ENCODE measurements at regions not wholly inside any gene's neighbourhood (a gene's known extent, or its start where the extent isn't known, plus 50 kb on each side); places are given as distances from the start of the nearest gene placed in this dataset.

DNA sequence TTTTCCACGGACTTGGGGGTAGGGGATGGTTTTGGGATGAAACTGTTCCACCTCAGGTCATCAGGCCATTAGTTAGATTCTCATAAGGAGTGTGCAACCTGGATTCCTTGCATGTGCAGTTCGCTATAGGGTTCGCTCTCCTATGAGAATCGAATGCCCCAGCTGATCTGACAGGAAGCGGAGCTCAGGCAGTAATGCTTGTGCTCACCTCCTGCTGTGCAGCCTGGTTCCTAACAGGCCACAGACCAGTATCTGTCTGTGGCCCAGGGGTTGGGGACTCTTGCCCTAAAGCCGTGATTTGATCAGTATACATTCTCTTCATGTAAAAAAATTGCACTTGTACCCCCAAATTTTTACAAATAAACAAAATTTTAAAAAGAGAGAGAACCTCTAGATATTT is 219.4 kb upstream of the CPNE8 start:
- DNase-seq, result no peak

DNA sequence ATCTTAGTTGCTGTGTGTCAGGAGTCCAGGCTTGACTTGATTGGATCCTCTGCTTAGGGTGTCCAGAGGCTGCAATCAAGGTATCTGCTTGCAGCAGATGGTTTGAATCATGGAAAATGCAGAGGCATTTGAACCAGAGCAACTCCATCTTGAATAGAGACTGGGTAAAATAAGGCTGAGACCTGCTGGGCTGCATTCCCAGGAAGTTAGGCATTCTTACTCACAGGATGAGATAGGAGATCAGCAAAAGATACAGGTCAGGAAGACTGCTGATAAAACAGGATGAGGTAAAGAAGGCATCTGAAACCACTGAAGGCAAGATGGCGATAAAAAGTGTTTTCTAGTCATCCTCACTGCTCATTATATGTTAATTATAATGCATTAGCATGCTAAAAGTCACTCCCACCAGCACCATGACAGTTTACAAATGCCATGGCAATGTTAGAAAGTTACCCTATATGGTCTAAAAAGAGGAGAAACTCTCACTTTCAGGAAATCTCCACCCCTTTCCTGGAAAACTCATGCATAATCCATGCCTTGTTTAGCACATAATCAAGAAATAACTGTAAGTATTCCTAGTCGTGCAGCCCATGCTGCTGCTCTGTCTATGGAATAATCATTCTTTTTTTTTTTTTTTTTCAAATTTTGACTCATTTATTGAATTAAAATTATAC is 218.3 kb upstream of the CPNE8 start:
- no peak for DNase-seq

DNA sequence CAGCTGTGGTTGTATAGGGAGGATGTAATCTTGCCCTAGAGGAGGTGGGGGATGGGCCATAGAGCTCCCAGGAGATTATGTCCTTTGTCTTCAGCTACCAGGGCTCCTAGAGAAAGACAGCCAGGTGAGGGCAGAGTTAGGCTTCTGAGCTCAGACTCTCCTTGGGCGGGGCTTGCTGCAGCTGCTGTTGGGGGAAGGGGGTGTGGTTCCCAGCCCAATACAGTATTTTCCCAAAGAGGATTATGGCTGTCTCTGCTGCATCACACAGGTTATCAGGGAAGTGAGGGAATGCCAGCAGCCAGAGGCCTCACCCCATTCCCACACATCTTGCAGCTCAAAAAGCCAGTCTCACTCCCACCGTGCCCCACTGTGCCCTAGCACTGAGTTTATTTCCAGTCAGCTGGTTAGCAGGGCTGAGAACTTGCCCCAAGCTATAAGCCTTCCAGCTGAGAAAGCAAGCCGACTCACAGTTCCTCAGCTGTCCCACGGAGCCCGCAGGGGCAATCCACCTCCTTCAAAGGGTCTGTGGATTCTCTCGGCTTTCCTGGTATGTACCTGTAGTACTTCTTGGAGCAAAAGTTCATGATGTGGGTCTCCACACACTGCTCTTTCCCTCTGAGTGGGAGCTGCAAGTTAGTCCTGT is 217.3 kb upstream of the CPNE8 start:
- DNase-seq, result no peak

- no peak for DNase-seq
Observed at GRCh38 chr12:39116861-39117260, 211.5 kb upstream of the CPNE8 start.

DNA sequence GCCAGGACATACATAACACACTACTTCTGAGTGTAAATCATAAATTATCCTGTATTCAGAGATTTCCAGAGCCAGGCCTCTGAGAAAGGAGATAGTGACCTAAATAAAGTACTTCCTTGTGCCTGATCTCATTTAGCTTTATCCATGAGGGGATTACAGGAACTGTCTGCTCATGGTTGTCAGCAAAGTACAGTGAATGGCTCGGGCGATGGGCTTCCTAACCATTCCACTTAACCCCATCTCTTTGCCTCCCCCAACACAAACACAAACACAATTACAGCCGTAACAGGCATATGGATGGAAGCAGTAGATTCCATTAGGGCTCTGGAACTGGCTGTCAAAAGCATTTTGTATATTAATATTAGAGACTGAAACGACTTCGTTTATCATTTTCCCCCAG is 206.7 kb upstream of the CPNE8 start:
- DNase-seq, result no peak

GRCh38 chr12:39105111-39105510 is 199.7 kb upstream of the CPNE8 start:
- DNase-seq, result no peak

GRCh38 chr12:39103552-39104165 is 198.3 kb upstream of the CPNE8 start:
- DNase-seq, result peak; percentile 32 to 57

- DNase-seq, result no peak
Observed at GRCh38 chr12:39102474-39103209, 197.3 kb upstream of the CPNE8 start.

- no peak for DNase-seq
Observed at GRCh38 chr12:39095636-39096330, 190.4 kb upstream of the CPNE8 start.

DNA sequence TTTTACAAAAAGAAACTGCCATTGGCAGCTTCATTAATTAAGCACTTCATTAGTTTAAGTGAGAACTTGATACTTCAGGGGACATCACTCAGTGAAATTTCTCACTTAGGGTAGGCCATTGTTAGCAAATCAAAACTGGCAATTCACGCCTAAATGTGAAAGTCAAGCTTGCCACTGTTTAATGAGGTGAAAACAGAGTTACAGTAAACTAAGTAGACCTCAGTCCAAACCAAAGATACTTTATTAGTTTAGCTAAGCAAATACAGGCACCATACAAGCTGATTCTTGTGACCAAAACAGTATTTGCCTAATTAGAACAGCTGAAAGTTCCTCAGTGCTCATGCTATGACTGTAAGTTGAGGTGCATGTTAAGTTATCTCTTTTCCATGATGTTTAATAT is 176.5 kb upstream of the CPNE8 start:
- DNase-seq, result no peak

DNA sequence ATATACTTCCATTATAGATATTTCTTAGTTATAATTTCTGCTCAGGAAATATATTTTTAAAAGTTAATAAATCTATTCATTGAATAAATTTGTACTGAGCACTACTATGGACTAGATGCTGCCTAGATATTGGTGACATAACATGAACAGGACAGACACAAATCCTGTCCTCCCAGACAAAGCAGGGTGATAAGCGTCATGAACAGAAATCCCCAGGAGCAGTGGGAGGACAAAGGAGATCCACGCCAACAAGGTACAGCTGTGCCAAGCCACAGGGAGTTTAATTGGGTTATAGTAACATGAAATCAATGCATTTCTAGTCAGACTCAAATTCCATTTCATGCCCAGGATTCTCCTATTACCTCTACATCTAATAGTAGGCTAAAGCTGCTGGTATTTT is 171.8 kb upstream of the CPNE8 start:
- DNase-seq, result no peak

DNA sequence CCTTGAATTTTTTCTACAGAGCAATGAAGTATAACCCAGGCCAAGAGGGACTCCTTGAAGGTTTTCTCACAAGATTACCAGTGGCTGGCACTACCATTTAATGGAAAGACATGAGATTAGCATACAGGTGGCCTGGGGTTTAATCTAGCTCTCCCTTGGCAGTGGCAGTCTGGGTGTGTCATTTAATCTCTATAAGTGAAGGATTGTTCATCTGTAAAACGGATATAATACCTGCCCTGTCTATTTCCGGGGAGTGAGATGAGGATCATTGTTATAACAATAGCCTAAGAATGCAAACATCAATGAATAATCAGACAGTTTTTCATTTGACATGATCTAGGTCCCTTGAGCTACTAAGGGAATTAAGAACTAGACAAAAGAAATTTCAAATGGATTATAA is 168.7 kb upstream of the CPNE8 start:
- DNase-seq, result no peak

- no peak for DNase-seq
Observed at GRCh38 chr12:39072658-39073057, 167.3 kb upstream of the CPNE8 start.

DNA sequence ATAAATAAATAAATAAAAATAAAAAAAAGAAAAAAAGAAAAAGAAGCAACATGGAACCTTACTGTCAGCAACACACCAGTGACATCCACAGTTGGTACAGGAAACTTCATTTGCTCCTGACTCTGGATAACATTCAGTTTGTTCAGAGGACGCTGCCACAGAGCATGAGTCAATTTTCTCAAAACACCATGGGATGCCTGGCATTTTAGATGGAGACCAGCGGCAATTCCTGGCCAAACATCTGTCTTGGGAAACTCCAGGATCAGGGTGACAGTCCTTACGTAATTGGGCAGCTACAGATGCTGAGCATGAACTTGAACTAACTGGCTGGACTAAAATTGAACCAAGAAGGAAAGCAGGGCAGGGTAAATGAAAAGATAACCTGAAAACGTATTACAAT is 166.2 kb upstream of the CPNE8 start:
- DNase-seq, result no peak

- no peak for DNase-seq
Observed at GRCh38 chr12:39070775-39071174, 165.4 kb upstream of the CPNE8 start.

- DNase-seq, result no peak
Observed at GRCh38 chr12:39065455-39065854, 160.1 kb upstream of the CPNE8 start.

DNA sequence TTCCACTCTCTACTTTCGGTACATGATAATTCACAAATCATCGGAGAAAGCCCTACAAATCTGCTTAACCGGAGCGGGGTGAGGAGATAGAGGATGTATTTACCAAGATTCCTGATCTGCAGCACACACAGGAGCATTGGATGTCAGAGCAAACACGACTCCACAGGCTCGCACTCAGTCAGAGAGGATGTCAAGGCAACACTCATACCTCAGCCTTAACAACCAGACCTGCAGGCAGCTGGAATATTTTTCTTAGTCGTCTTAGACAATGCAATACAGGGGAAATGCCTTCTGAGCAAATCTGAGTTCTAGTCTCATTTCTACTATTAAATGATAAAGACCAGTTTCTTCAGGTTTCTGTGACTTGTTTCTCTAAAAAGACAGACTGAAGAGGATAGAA is 159.3 kb upstream of the CPNE8 start:
- DNase-seq, result no peak

DNA sequence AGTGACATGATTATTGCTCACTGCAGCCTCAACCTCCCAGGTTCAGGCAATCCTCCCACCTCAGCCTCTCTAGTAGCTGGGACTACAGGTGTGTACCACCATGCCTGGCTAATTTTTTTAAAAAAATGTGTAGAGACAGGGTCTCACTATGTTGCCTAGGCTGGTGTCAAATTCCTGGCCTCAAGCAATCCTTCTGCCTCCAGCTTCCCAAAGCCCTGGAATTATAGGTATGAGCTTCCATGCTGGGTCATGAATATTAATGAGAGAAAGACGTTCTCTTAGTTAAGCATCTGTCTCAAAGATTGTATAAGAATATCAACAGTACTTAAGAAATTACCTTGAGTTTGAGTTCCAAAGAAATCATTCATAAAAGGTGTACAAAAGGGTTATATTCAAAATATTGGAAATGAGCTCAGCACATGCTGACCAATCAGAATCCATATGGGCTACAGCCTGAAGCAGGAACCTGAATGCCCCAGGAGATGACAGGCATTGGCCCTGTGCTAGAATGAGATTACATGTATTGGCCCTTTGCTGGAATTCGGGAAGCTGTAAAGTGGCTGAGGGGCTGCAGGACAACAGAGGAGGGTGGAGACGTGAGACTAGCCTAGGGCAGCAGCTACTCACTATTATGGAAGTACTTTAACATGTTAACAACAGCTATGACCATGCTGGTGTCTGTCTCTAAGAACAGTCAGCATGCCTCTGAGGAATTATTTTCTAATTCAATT is 157.0 kb upstream of the CPNE8 start:
- no peak for DNase-seq

DNA sequence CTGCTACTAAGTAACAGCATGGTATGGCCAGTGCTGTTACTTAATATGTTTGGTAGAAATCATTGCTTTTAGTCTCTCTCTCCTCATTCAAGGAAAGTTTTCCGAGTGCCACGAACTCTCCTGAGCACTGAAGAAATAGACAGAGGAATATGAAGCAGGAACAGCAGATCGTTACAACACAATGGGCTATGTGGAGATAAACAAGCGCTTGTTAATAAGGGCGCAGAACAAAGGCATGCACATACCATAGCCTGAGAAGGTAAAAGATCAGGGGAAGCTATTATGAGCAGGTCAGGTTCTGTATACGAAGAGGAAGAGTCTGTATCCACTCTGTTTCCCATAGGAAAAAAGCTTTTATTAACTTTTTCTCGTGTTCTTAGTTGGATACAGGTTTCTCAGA is 156.2 kb upstream of the CPNE8 start:
- DNase-seq, result no peak

DNA sequence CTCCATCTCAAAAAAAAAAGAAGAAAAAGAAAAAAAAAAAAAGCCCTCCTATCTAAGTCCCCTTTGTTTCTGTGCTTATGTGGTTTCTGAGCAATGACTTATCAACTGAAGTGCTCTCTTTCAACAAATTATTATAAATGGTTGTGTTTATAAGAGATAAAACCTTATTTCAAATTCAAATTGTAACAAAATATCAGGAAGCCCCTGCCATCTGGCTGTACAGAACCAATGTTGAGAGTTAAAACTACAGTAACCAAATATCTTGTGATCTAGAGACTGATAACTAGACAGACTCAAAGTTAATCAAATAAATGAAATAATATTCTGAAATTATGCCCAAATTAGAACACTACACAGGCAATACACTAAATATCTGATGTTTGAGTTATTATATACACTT is 143.0 kb upstream of the CPNE8 start:
- no peak for DNase-seq

DNA sequence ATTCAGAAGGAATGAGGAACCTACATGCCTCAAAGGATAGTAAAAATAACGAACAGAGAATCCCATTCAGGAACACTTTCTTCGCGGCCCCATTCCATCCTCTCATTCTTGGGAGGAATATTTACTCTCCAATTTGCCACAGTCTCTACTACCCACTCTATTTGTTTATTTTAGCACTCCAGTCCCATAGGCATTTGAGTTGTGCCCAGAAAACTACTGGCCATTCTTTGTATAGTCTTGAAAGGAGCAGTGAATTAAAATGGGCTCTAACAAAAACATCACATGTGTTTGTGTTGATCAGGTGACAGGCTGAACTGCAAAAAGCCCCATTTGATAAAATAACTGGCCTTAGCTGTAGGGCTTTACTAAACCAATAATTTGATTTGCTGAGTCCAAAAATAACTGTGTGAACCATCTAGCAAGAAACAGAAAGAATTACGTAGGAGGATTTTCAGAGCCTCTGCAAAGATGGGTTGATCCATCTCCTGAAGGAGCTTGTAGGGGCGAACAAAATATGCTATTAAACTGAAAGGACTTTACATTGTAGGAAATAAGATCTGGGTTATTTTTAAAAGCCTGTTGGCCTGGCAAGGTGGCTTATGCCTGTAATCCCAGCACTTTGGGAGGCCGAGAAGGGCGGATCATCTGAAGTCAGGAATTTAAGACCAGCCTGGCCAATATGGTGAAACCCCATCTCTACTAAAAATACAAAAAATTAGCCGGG is 142.3 kb upstream of the CPNE8 start:
- DNase-seq, result no peak

- no peak for DNase-seq
Observed at GRCh38 chr12:39044754-39045153, 139.4 kb upstream of the CPNE8 start.

Data from SW 1271 (cell line).